Spleen (tissue), 11 donors: ENCODE measurements at regions not wholly inside any gene's neighbourhood (a gene's known extent, or its start where the extent isn't known, plus 50 kb on each side); places are given as distances from the start of the nearest gene placed in this dataset.

Experiments
- DNase-seq: peaks from one replicate; pipeline ENCODE4 v3.0.0-alpha.2; 2020
- H3K27ac ChIP-seq, 8 donors: fragments of 200-600 bp; sonication (generic) in 7 of 8; 1 replicate in 4 of 8; 2 replicates in 4 of 8; pipeline versions ENCODE4 v1.5.0 to v1.8.0; 2016 to 2021; ENCODE audit warnings: inconsistent platforms in 4 of 8, mild to moderate bottlenecking in 4 of 8, moderate library complexity in 1 of 8
- H3K27me3 ChIP-seq, 7 donors: fragments of 200-600 bp; sonication (generic) in 6 of 7; replicated peaks in 1 of 7; 1 replicate in 4 of 7; 2 replicates in 3 of 7; pipeline versions ENCODE4 v1.5.0 to v1.8.0; 2016 to 2021; ENCODE audit warnings: inconsistent platforms in 3 of 7, mild to moderate bottlenecking in 1 of 7
- H3K36me3 ChIP-seq, 6 donors: fragments of 200-600 bp; sonication (generic) in 5 of 6; 1 replicate in 4 of 6; 2 replicates in 2 of 6; pipeline versions ENCODE4 v1.5.0 to v1.8.0; 2016 to 2021; ENCODE audit warnings: inconsistent platforms in 2 of 6
- H3K4me1 ChIP-seq, 6 donors: fragments of 200-600 bp; sonication (generic) in 5 of 6; 1 replicate in 3 of 6; 2 replicates in 3 of 6; pipeline versions ENCODE4 v1.5.0 to v1.8.0; 2016 to 2021; ENCODE audit warnings: inconsistent platforms in 3 of 6
- H3K4me3 ChIP-seq, 8 donors: fragments of 200-600 bp; sonication (generic) in 7 of 8; 1 replicate in 4 of 8; 2 replicates in 4 of 8; pipeline versions ENCODE4 v1.5.0 to v1.8.0; 2016 to 2021; ENCODE audit warnings: inconsistent platforms in 4 of 8, mild to moderate bottlenecking in 4 of 8, moderate library complexity in 2 of 8
- H3K9me3 ChIP-seq, 8 donors: fragments of 200-600 bp; sonication (generic) in 7 of 8; 1 replicate in 4 of 8; 2 replicates in 4 of 8; pipeline versions ENCODE4 v1.5.0 to v1.8.0; 2016 to 2021; ENCODE audit warnings: inconsistent platforms in 4 of 8
- POLR2A ChIP-seq, 3 donors: fragments of 450-650 bp; IDR thresholded peaks; one replicate each; pipeline ENCODE4 v1.5.1; 2017; ENCODE audit warnings: antibody characterized with exemption in 3 of 3, mild to moderate bottlenecking in 1 of 3
- POLR2AphosphoS5 ChIP-seq, 3 donors: sonication (generic); formaldehyde crosslinking; IDR thresholded peaks; one replicate each; pipeline ENCODE4 v1.5.1; 2017; ENCODE audit warnings: antibody characterized with exemption in 3 of 3
- WGBS, 5 donors: extraction: QIAGEN DNeasy Blood & Tissue Kit in 3 of 5; methylation state at CpG; one replicate each; pipeline versions ENCODE4 v1.1.5 to v1.1.7; 2013 to 2018; 5-methylcytosine and 5-hydroxymethylcytosine counted together
- intact Hi-C: fragments of 100-400 bp; cut with DNase I; formaldehyde crosslinking; loops from one replicate; pipeline ENCODE4 v1.15.0; 2023; ENCODE audit warnings: low total_unique reads
- TF ChIP-seq, protein P1 (sequence below), 11 experiments: fragments of 200-600 bp in 7 of 11; fragments of 450-650 bp in 4 of 11; sonication (generic) in 4 of 11; IDR thresholded peaks in 8 of 11; conservative IDR thresholded peaks in 3 of 11; 1 replicate in 7 of 11; 2 replicates in 4 of 11; pipeline versions ENCODE4 v1.4.0 to v1.8.0; 2016 to 2021; ENCODE audit warnings: antibody characterized with exemption in 11 of 11, inconsistent platforms in 4 of 11, mild to moderate bottlenecking in 1 of 11
- donor health status: healthy with polysubstance abuse.
- donor health status: DM: no; HTN: no; CAD: no; lungs with moderate emphysema.
- donor health status: DM: no; HTN: no; CAD: no.
- donor health status: Bipolar disorder and iron deficiency.
- donor health status: healthy.
- donor health status: DM: no; HTN: no; CAD: no.
- donor health status: DM: yes; HTN: yes; CAD: no.

DNA sequence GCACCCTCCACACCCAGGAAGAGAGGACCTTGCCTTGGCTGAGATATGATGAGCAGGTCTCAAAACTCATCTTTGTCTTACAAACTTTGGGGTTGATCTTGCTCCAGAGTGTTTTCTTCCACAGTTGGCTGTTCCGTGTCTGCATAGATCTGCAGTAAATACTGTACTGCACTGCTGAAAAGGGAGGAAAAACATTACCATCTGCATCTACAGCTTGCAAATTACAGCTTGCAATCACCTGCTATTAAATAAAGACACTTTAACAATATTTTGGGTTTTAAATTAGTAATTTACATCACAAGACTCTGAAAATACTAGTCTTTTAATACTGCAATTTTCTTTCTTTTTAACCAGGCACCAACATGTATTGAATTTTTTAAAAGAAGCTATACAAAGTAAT, 499.5 kb downstream of the STIM2 start:
- 74 to 94% (median 87%) methylated on average over 1 of the region's 1 CpG for WGBS, 5 donors
- TF ChIP-seq POLR2A (IDR thresholded peaks at IDR 0.05) (no peak), POLR2AphosphoS5 (IDR thresholded peaks at IDR 0.05) (no peak)
- TF ChIP-seq, protein P1, sequence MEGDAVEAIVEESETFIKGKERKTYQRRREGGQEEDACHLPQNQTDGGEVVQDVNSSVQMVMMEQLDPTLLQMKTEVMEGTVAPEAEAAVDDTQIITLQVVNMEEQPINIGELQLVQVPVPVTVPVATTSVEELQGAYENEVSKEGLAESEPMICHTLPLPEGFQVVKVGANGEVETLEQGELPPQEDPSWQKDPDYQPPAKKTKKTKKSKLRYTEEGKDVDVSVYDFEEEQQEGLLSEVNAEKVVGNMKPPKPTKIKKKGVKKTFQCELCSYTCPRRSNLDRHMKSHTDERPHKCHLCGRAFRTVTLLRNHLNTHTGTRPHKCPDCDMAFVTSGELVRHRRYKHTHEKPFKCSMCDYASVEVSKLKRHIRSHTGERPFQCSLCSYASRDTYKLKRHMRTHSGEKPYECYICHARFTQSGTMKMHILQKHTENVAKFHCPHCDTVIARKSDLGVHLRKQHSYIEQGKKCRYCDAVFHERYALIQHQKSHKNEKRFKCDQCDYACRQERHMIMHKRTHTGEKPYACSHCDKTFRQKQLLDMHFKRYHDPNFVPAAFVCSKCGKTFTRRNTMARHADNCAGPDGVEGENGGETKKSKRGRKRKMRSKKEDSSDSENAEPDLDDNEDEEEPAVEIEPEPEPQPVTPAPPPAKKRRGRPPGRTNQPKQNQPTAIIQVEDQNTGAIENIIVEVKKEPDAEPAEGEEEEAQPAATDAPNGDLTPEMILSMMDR (IDR thresholded peaks at IDR 0.05 in 8 of 11, conservative IDR thresholded peaks at IDR 0.05 in 3 of 11) = no peak

DNA sequence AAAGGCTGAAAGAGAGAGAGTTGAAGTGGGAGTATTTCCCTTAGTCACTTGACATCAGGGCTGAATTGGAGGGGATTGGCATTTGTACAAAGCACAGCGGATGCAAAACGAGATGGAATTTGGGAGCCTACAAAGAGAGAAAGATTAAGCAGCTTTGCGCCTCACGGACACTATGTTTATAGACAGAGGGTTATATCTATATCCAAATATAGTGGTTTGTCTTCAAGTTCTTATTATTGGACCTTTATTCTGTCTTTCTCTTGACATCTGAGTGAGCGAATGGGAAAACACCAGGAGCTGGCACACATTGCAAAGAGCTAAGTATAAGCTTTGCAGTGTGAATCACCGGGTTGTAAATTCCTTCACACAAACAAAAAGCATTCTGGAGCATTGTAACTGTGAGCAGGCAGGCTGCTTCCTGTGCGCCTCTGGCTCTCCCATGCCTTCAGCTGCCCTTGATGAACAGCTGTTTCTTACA, 500.2 kb downstream of the STIM2 start:
- Histone ChIP-seq H3K9me3 (no peaks in the 10 kb centered on the region), H3K27ac (no peak overlapping the region), H3K36me3 (no peaks in the 10 kb centered on the region), H3K4me3 (no peak overlapping the region), H3K4me1 (no peaks in the 10 kb centered on the region), H3K27me3 (no peaks in the 10 kb centered on the region)
- TF ChIP-seq POLR2AphosphoS5 (IDR thresholded peaks at IDR 0.05) (no peak), POLR2A (IDR thresholded peaks at IDR 0.05) (no peak)
- TF ChIP-seq, protein P1 (IDR thresholded peaks at IDR 0.05 in 8 of 11, conservative IDR thresholded peaks at IDR 0.05 in 3 of 11) = no peak
- WGBS, 5 donors = 45 to 67% (median 64%) methylated on average over 7 of the region's 7 CpGs
- DNase-seq = no peak
- intact Hi-C loops = no loop called here

More for the DNA sequence above, 499.5 kb downstream of the STIM2 start:
- intact Hi-C loops = no loop called here
- H3K36me3 ChIP-seq = no peaks in the 10 kb centered on the region
- no peaks in the 10 kb centered on the region for H3K9me3 ChIP-seq
- no peaks in the 10 kb centered on the region for H3K27me3 ChIP-seq
- H3K4me1 ChIP-seq = no peaks in the 10 kb centered on the region
- no peak overlapping the region for H3K27ac ChIP-seq
- H3K4me3 ChIP-seq = no peak overlapping the region
- no peak for DNase-seq

DNA sequence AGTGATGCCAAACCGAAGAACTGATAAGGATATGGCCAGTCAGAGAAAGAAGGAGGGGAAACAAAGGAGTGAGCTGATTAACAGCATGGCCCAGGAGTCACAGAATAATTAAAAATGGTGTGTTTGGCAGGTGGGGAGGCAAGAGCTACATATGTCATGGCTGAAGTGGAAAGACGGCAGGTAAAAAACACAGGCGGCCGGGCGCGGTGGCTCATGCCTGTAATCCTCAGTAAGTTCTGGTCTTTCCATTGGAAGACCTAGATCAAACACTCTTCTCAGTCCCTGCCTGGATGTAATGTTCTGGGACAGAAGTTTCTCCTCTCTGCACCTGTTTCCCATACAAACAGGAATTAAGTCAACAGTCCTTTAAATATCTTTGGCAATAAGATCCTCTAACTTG, 503.9 kb downstream of the STIM2 start:
- Histone ChIP-seq H3K27me3 (no peaks in the 10 kb centered on the region), H3K27ac (no peak overlapping the region), H3K4me1 (no peaks in the 10 kb centered on the region), H3K36me3 (no peaks in the 10 kb centered on the region), H3K4me3 (no peak overlapping the region), H3K9me3 (no peaks in the 10 kb centered on the region)
- DNase-seq = no peak
- WGBS, 5 donors = 94 to 99% (median 95%) methylated on average over 6 of the region's 6 CpGs
- intact Hi-C loops = no loop called here
- TF ChIP-seq, protein P1 (IDR thresholded peaks at IDR 0.05 in 8 of 11, conservative IDR thresholded peaks at IDR 0.05 in 3 of 11) = no peak
- no peak for TF ChIP-seq POLR2A (IDR thresholded peaks at IDR 0.05)
- no peak for TF ChIP-seq POLR2AphosphoS5 (IDR thresholded peaks at IDR 0.05)

DNA sequence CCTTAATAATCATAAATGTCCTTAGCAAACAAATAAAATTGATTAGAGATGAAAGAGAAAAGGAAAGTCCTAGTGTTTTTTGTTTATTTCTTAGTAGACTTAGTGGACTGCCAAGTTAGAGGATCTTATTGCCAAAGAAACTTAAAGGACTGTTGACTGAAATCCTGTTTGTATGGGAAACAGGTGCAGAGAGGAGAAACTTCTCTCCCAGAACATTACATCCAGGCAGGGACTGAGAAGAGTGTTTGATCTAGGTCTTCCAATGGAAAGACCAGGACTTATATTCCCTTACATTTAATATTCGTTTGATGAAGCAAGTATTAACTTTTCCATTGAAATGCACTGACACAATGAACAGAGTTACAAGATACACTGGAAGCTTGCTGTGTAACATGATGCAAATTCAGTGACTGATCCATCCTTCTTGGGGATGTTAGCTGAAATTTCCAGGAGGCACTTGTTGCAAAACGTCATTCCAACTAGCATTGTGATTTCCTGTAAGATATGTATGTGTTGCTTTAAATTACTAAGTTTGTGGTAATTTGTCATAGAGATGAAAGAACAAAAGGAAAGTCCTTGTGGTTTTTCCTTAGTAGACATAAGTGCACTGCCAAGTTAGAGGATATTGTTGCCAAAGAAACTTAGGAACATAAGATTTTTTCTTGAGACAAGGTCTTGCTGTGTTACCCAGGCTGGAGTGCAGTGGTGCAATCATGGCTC, 505.6 kb downstream of the STIM2 start:
- intact Hi-C loops = no loop called here
- WGBS, 5 donors = 35 to 38% (median 36%) methylated on average over 2 of the region's 2 CpGs
- Histone ChIP-seq H3K27ac (no peak overlapping the region), H3K27me3 (no peaks in the 10 kb centered on the region), H3K36me3 (no peaks in the 10 kb centered on the region), H3K9me3 (no peaks in the 10 kb centered on the region), H3K4me3 (no peak overlapping the region), H3K4me1 (no peaks in the 10 kb centered on the region)
- DNase-seq = no peak
- TF ChIP-seq POLR2A (IDR thresholded peaks at IDR 0.05) = no peak
- TF ChIP-seq, protein P1 (IDR thresholded peaks at IDR 0.05 in 8 of 11, conservative IDR thresholded peaks at IDR 0.05 in 3 of 11) = no peak
- TF ChIP-seq POLR2AphosphoS5 (IDR thresholded peaks at IDR 0.05) = no peak
